GM23248 (cell line): ENCODE measurements at regions not wholly inside any gene's neighbourhood (a gene's known extent, or its start where the extent isn't known, plus 50 kb on each side); places are given as distances from the start of the nearest gene placed in this dataset.

ENCODE experiments used
- DNase-seq: peaks from one replicate; pipeline ENCODE4 v3.0.0-alpha.2; 2015
- H2AFZ ChIP-seq: fragments of 200-600 bp; sonication (generic); 2 replicates; pipeline ENCODE4 v1.6.1; 2016; ENCODE audit warnings: antibody characterized with exemption
- H3F3A ChIP-seq: fragments of 200-600 bp; sonication (generic); 2 replicates; pipeline ENCODE4 v1.6.1; 2016; ENCODE audit warnings: mild to moderate bottlenecking, antibody characterized with exemption, mixed run types; ENCODE audit not compliant: insufficient read depth
- H3K27ac ChIP-seq: fragments of 200-600 bp; sonication (generic); 2 replicates; pipeline ENCODE4 v1.5.1; 2016; ENCODE audit warnings: mild to moderate bottlenecking
- H3K27me3 ChIP-seq: fragments of 200-600 bp; sonication (generic); replicated peaks from 2 replicates; pipeline ENCODE4 v1.6.1; 2016; ENCODE audit warnings: mild to moderate bottlenecking; ENCODE audit not compliant: insufficient read depth
- H3K36me3 ChIP-seq: fragments of 200-600 bp; sonication (generic); 2 replicates; pipeline ENCODE4 v1.6.1; 2016; ENCODE audit warnings: low read depth, mild to moderate bottlenecking
- H3K4me1 ChIP-seq: fragments of 200-600 bp; sonication (generic); 2 replicates; pipeline ENCODE4 v1.6.1; 2016; ENCODE audit warnings: mild to moderate bottlenecking; ENCODE audit not compliant: insufficient read depth
- H3K4me2 ChIP-seq: fragments of 200-600 bp; sonication (generic); one replicate; pipeline ENCODE4 v1.6.1; 2016; ENCODE audit warnings: mild to moderate bottlenecking; ENCODE audit not compliant: unreplicated experiment
- H3K4me3 ChIP-seq: fragments of 200-600 bp; sonication (generic); 2 replicates; pipeline ENCODE4 v1.5.1; 2016; ENCODE audit warnings: mild to moderate bottlenecking
- H3K79me2 ChIP-seq: fragments of 200-600 bp; sonication (generic); 2 replicates; pipeline ENCODE4 v1.6.1; 2016; ENCODE audit warnings: mild to moderate bottlenecking; ENCODE audit not compliant: insufficient read depth
- H3K9ac ChIP-seq: fragments of 200-600 bp; sonication (generic); 2 replicates; pipeline ENCODE4 v1.6.1; 2016; ENCODE audit warnings: mild to moderate bottlenecking
- H3K9me2 ChIP-seq: fragments of 200-600 bp; sonication (generic); 2 replicates; pipeline ENCODE4 v1.6.1; 2016; ENCODE audit warnings: mixed run types, mild to moderate bottlenecking, moderate library complexity; ENCODE audit not compliant: insufficient read depth
- H3K9me3 ChIP-seq: fragments of 200-600 bp; sonication (generic); one replicate; pipeline ENCODE4 v1.6.1; 2017; ENCODE audit warnings: low read depth
- H4K20me1 ChIP-seq: fragments of 200-600 bp; sonication (generic); 2 replicates; pipeline ENCODE4 v1.6.0; 2016; ENCODE audit not compliant: insufficient read depth
- EZH2 ChIP-seq: fragments of 200-600 bp; sonication (generic); IDR thresholded peaks from 2 replicates; pipeline ENCODE4 v1.6.1; 2018; ENCODE audit warnings: antibody characterized with exemption, mild to moderate bottlenecking; ENCODE audit not compliant: insufficient read depth, poor library complexity, severe bottlenecking
- EZH2phosphoT487 ChIP-seq: fragments of 200-600 bp; sonication (generic); IDR thresholded peaks from 2 replicates; pipeline ENCODE4 v1.6.1; 2018; ENCODE audit warnings: antibody characterized with exemption, moderate library complexity, mild to moderate bottlenecking, low read depth; ENCODE audit not compliant: insufficient read depth
- WGBS, 2 experiments: methylation state at CpG; one replicate each; pipeline ENCODE4 v1.1.6; 2015 to 2017; ENCODE audit warnings: low lambda C conversion rate in 2 of 2, low coverage in 1 of 2; ENCODE audit errors: missing lambda C conversion rate in 2 of 2; 5-methylcytosine and 5-hydroxymethylcytosine counted together
- in situ Hi-C: fragments of 300-500 bp; cut with MboI; formaldehyde crosslinking; loops from 2 replicates; pipeline ENCODE4 v1.15.0; 2020

- Histone ChIP-seq H3K36me3 (no peaks in the 10 kb centered on the region), H3K9me2 (no peaks in the 10 kb centered on the region), H4K20me1 (no peaks in the 10 kb centered on the region), H3K79me2 (no peaks in the 10 kb centered on the region), H3K27ac (no peak overlapping the region), H3K9me3 (no peaks in the 10 kb centered on the region), H2AFZ (no peak overlapping the region), H3K9ac (no peak overlapping the region), H3K4me2 (no peak overlapping the region), H3F3A (no peaks in the 10 kb centered on the region), H3K4me3 (no peak overlapping the region), H3K27me3 (peaks cover 3% of the 10 kb centered on the region; the same call in 1 of the 2 replicates), H3K4me1 (no peaks in the 10 kb centered on the region)
- in situ Hi-C loops = loop anchor here (5.0 to 10.0 kb wide), 2 partner anchors 327 to 600 kb away; no protein-coding TSS in a partner anchor
- DNase-seq = no peak
- TF ChIP-seq EZH2 (no peak), EZH2phosphoT487 (no peak)
Observed at GRCh38 chr9:71254592-71255277, 133.3 kb upstream of the TRPM3 start.

GRCh38 chr9:71253011-71253410 is 131.6 kb upstream of the TRPM3 start:
- H3K36me3 ChIP-seq = no peaks in the 10 kb centered on the region
- H3K9me3 ChIP-seq = no peaks in the 10 kb centered on the region
- no peaks in the 10 kb centered on the region for H4K20me1 ChIP-seq
- H3F3A ChIP-seq = no peaks in the 10 kb centered on the region
- no peaks in the 10 kb centered on the region for H3K4me1 ChIP-seq
- H2AFZ ChIP-seq = no peak overlapping the region
- H3K27me3 ChIP-seq = peaks cover 3% of the 10 kb centered on the region; the same call in 1 of the 2 replicates
- in situ Hi-C loops = loop anchor here (5.0 to 10.0 kb wide), 2 partner anchors 326 to 598 kb away; no protein-coding TSS in a partner anchor
- H3K9ac ChIP-seq = no peak overlapping the region
- DNase-seq = peak; percentile 4
- H3K27ac ChIP-seq = no peak overlapping the region
- no peak overlapping the region for H3K4me3 ChIP-seq
- no peak overlapping the region for H3K4me2 ChIP-seq
- no peak for TF ChIP-seq EZH2phosphoT487
- TF ChIP-seq EZH2 = no peak
- no peaks in the 10 kb centered on the region for H3K79me2 ChIP-seq
- WGBS, 2 experiments = 20 to 24% methylated on average over 1 of the region's 1 CpG
- no peaks in the 10 kb centered on the region for H3K9me2 ChIP-seq

- no peak overlapping the region for H3K9ac ChIP-seq
- H3K9me2 ChIP-seq = no peaks in the 10 kb centered on the region
- H3F3A ChIP-seq = no peaks in the 10 kb centered on the region
- 22% methylated on average over 4 of the region's 4 CpGs for WGBS, 2 experiments
- no peak overlapping the region for H3K27ac ChIP-seq
- no peak overlapping the region for H3K4me3 ChIP-seq
- no peak for TF ChIP-seq EZH2phosphoT487
- TF ChIP-seq EZH2 = no peak
- no peak overlapping the region for H3K4me2 ChIP-seq
- H3K79me2 ChIP-seq = no peaks in the 10 kb centered on the region
- H3K9me3 ChIP-seq = no peaks in the 10 kb centered on the region
- no peaks in the 10 kb centered on the region for H3K4me1 ChIP-seq
- in situ Hi-C loops = loop anchor here (5.0 to 10.0 kb wide), 2 partner anchors 323 to 596 kb away; no protein-coding TSS in a partner anchor
- DNase-seq = no peak
- no peaks in the 10 kb centered on the region for H4K20me1 ChIP-seq
- H2AFZ ChIP-seq = no peak overlapping the region
- H3K36me3 ChIP-seq = no peaks in the 10 kb centered on the region
- H3K27me3 ChIP-seq = peaks cover 3% of the 10 kb centered on the region; the same call in 1 of the 2 replicates
Observed at GRCh38 chr9:71250581-71250980, 129.2 kb upstream of the TRPM3 start.

- Histone ChIP-seq H3K27ac (no peak overlapping the region), H3K9me2 (no peaks in the 10 kb centered on the region), H3K27me3 (peaks cover 3% of the 10 kb centered on the region; the same call in 1 of the 2 replicates), H3K4me2 (no peak overlapping the region), H3K4me3 (no peak overlapping the region), H3K4me1 (no peaks in the 10 kb centered on the region), H3K36me3 (no peaks in the 10 kb centered on the region), H3F3A (no peaks in the 10 kb centered on the region), H4K20me1 (no peaks in the 10 kb centered on the region), H3K9ac (no peak overlapping the region), H3K79me2 (no peaks in the 10 kb centered on the region), H2AFZ (no peak overlapping the region), H3K9me3 (no peaks in the 10 kb centered on the region)
- peak; percentile 80 for DNase-seq
- TF ChIP-seq EZH2phosphoT487 (no peak), EZH2 (no peak)
- 0 to 3% methylated on average over 5 of the region's 5 CpGs for WGBS, 2 experiments
- in situ Hi-C loops = loop anchor here (5.0 to 10.0 kb wide), 2 partner anchors 323 to 595 kb away; no protein-coding TSS in a partner anchor
Observed at GRCh38 chr9:71249729-71250317, 128.4 kb upstream of the TRPM3 start.
